HG02885 (cell line): ENCODE measurements at regions not wholly inside any gene's neighbourhood (a gene's known extent, or its start where the extent isn't known, plus 50 kb on each side); places are given as distances from the start of the nearest gene placed in this dataset.

Experiments
- ATAC-seq: cut with Tn5 transposase; IDR thresholded peaks from one replicate; pipeline ENCODE4 v1.9.1; 2021; ENCODE audit warnings: mild to moderate bottlenecking; ENCODE audit not compliant: unreplicated experiment, poor library complexity

- ATAC-seq: no peak
Measured at GRCh38 chr17:12362853-12363455, 302.7 kb upstream of the MYOCD start.

- ATAC-seq: no peak
Measured at GRCh38 chr17:12365805-12366204, 299.9 kb upstream of the MYOCD start.

DNA sequence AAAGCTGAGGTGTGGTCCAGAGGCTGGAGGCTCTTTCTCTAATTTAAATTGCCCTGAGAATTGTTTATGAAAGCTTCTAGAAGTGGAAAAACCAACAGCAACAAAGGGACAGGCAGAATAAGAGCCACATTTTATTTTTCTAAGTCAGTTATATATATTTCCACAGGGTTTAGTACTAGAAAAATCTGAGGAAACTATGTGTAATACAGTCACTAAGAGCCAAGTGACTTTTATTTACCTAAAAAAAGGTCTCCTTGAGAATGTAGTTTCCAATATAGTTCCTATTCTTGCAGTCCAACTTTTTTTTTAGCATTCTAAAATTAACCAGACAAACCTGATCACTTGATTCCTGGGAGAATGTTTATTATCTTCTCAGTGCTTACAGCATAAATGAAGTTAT is 296.6 kb upstream of the MYOCD start:
- ATAC-seq: no peak

- ATAC-seq: no peak
Measured at GRCh38 chr17:12376276-12376675, 289.4 kb upstream of the MYOCD start.

GRCh38 chr17:12386225-12386624 is 279.5 kb upstream of the MYOCD start:
- ATAC-seq: no peak

DNA sequence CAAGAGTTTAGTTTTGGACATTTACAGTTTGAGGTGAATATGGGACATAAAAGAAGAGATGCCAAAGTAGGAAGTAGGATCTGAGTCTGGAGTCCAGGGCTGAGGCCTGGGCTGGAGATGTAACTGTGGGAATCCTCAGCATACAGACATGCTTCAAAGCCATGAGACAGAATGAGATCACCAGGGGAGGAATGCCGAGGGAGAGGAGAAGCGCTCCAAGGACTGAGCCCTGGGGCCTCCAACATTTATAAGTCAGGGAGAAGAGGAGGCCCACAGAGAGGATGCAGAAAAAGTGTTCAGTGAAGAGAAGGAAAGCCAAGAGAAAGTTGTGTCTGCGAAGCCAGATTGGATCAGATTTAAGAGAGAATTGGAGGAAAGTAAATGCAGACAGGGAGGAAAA is 277.5 kb upstream of the MYOCD start:
- ATAC-seq: no peak

DNA sequence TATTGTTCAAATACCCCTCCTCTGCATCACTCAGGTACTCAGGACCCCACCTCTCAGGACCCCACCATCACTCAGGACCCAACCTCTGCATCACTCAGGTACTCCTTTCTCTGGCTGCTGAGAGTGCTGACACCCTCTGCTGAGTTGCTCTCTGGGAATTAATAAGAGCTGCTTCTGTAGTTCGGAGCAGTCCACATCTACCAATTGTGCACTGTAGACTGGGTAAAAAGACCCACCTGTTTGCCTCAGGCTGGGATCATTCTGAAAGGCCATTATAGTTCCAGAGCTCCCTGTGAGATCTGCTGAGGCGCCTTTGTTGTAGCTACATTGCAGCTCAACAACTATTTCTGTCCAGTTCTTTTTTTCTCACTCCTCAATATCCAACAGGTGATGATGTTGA is 276.3 kb upstream of the MYOCD start:
- no peak for ATAC-seq

DNA sequence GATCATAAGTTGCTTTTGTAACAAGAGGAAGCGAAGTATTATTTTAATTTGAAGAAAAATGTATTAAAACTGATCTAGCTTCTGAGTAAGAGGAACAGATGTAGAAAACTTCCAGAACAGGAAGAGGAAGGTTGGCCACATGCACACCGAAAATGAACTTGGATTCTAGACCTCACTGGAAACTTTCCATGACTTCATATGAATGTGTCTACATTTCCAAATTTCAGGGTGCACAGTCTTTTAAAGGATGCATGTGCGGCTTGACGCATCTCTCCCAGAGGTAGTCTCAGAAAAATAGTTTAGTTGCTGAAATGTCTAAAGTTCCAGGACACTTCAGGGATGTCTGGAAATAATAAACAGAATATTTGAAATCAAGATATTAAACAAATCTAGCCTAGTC is 275.1 kb upstream of the MYOCD start:
- no peak for ATAC-seq

DNA sequence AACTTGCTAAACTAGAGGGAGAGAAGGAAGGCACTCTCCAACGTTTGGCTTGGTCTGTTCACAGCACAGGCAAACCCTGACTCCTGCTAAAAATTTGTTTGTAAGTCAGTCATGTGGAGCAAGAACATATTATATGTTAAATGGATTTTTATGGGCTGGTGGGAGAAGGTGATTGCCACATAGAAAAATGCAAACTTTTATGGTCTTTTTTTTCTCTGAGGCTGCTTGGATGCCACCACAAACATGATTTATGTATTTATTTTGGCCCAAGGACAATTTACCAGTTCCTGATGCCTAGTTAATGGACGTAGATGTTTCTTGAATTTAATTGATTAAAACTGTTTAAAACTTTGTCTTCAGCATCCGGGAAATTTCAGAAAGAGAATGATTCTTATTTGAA is 274.2 kb upstream of the MYOCD start:
- no peak for ATAC-seq

GRCh38 chr17:12395733-12396354 is 269.8 kb upstream of the MYOCD start:
- no peak for ATAC-seq

DNA sequence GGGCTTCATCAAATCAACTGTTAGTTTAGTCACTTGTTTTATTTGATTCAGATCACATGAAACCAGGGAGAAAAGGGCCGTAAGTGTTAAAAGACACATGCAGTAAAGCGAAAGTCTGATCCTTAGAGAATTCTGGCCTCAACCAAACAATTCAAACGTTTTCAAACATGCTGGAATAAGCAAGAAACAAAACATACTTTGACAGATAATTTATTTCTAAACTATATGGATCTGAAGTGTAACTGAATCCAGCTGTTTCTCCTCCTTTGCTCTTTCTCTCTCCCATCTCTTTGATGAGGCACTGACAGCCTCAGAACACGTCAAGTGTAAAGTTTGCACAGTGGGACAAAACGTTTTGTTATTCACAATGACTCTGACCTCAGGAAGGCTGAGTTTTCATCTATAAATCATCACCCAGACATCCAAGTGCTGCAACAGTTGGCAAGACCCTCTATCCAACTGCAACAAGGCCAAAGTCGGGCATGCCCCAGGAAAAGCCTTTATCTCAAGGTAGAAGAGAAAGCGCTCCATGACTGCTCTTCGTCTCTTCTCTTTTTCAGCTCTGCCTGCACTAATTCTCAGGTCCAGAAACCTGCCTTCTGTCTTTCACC is 267.1 kb upstream of the MYOCD start:
- ATAC-seq: no peak

GRCh38 chr17:12402963-12403622 is 262.6 kb upstream of the MYOCD start:
- ATAC-seq: no peak

DNA sequence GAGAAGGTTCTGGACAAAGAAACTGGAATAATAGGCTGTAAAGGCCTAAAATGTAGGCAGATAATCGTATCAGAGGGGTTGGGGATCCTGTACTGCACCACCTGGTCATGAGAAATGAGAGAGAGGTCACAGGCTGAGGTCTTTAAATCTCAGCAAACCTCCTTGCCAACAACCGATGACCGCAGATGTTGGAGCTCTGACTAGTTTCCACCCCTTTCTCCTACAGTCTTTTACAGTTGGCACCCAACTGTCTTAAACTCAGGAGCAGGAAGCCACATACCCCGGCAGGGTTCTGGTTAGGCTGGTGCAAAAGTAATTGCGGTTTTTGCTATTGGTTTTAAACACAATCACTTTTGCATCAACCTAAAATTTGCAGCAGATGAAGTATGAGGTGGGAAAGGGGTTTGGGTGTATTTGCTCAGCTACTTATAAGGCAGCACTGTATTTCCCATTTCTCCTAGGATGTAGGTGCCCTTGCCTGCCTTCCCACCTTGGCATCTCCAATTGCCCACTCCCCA is 261.8 kb upstream of the MYOCD start:
- ATAC-seq: no peak

DNA sequence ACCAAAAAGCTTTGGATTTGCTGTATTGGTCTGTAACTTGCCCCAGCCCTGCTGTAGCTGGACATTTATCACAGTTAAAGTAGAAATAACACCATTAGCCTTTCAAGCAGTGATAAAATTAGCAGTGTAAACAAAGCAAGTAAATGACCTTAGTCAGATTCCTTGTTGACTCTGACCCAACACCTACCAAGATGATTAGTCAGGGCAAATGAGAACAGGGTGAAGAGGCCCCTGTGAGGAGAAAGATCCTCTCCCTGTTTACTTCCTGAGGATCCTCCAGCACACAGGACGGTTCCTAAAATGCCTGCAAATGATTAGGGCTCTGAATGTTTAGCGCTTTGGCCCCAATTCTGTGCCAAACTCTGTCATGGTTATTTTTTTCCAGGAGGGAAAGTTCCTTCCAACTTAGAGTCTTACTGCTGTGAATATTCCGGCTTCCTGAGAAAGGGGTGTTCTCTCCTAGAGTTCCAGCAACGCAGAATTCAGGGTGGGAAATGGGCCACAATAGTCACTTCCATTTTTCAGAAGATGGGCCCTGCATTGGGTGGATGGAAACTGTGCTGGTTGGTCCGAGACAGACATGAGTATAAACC is 259.0 kb upstream of the MYOCD start:
- no peak for ATAC-seq

GRCh38 chr17:12407495-12408252 is 258.0 kb upstream of the MYOCD start:
- ATAC-seq: no peak

DNA sequence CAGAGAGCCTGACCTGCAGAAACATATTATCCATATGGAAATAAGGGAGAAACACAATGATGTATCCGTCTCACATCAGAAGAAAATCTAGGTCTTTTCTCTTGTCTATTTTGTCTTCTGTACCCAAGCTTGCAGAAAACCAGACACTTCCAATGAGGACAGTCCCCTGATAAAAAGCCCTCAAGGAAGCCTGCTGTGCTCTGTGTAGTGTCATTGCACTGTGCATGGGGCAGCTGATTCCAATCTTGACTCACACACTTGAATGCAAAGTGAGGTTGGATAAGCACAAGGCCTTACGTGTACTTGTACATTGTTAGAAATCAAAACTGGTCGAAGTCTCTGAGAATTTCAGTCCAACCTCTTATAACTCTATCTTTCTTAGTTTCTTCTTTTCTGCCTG is 256.6 kb upstream of the MYOCD start:
- ATAC-seq: no peak

DNA sequence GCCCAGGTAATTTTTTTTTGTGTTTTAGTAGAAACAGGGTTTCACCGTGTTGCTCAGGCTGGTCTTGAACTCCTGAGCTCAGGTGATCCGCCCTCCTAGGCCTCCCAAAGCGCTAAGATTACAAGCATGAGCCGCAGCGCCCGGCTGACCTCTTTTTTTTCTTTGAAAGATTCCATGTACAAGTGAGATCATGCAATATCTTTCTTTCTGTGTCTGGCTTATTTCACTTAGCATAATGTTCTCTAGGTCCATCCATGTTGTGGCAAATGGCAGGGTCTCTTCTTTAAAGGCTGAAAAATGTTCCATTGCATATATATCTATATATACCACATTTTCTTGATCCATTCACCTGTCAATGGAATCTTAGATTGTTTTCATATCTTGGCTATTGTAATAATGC is 255.0 kb upstream of the MYOCD start:
- ATAC-seq: no peak

DNA sequence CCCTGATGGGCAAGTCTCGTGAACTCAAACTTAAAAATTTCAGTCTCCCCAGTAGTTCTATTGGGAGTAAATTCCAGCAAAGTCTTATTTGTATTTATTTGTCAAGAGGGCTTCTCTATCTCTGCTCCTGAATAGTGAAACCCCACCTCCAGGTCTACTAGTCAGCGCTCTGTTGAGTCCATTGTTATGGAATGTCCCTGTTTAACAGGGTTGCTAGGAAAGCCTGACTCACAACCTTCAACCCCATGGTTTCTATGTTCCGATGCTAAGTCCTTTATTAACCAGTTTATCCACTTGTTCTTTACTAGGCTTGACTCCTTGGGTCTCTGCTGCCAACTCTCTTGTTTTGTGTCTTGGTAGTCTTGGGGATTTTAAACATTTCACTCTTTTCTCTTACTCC is 250.7 kb upstream of the MYOCD start:
- no peak for ATAC-seq

- ATAC-seq: no peak
Measured at GRCh38 chr17:12421077-12421476, 244.6 kb upstream of the MYOCD start.

GRCh38 chr17:12421646-12422306 is 243.9 kb upstream of the MYOCD start:
- ATAC-seq: peak; percentile 91
